ENCODE measurements at regions not wholly inside any gene's neighbourhood (a gene's known extent, or its start where the extent isn't known, plus 50 kb on each side); places are given as distances from the start of the nearest gene placed in this dataset.
"Not testable (repeated sequence)": the region's sequence is repeated elsewhere in the genome, so short reads cannot be mapped to it uniquely, and the experiment has no call there.

DNA sequence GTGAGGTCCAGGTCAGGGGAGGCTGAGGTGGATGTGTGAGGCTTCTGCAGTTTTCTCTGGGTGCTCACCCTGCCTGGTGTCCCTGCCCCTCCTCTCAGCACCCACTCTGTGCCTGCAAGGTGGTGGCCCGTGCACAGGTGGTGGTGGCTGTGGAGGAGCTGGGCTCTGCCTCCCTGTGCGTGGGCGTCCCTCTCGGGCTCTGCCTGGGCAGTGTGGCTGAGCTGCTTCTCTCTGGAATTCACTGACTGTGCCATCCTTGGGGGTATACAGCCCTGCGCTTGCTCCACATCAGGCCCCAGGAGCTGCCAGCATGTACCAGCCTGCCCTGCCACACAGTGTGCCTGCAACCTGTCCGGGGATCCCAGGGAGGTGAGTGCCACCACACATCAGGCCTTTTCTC lies 369.8 kb downstream of the TMEM121 start:
- DNase-seq = not testable (repeated sequence)

DNA sequence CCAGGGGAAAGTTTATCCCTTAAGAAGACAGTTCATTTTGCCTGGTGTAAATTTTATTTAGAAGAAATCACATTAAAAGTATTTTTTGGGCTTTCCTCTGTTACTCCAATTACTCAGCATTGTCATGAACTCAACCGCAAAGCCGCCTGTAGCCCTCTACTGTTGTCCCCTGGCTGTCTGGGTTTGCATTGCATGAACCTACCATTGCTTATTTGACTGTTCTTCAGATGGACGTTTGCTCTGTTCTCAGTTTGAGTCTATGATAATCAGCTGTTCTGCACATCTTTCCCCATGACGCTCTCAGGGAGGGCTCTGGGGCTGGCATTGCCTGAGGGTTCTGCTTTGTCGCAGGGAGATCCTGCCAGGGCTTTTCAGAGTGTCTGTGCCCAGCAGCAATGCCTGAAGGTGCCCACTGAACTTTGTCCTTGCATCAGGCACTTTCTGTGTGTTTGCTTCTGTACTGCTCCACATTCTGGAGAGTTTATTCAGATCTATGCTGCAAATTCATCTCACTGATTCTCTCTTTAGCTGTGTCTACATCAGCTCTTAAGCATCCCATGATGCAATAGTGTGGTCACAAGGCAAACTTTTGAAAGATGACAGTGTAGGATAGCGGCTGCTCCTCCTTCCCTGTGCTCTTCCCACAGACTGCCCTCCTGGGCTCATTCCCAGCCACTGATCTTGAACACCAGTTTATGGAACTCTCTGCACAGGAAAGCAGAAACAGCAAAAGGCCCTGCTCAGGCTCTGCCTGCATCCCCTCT lies 370.8 kb downstream of the TMEM121 start:
- not testable (repeated sequence) for DNase-seq

DNA sequence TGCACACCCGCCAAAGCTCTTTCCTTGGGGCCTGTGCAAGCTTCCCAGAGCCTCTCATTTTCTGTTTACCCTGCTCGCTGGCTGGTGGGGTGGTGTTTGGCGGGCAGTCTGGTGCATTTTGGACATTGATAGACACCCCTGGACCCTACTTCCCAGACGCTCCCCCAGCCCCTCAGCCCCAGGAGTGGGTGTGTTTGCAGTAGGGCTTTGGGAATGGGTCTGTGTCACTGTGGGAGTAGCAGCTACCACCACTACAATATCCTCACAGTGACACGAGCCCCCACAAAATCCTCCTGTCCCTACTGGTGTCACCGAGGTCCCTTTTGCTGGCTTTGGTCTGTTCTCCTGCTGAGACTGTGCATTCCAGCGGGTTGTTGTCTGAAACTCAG lies 371.3 kb downstream of the TMEM121 start:
- no peak for DNase-seq

DNA sequence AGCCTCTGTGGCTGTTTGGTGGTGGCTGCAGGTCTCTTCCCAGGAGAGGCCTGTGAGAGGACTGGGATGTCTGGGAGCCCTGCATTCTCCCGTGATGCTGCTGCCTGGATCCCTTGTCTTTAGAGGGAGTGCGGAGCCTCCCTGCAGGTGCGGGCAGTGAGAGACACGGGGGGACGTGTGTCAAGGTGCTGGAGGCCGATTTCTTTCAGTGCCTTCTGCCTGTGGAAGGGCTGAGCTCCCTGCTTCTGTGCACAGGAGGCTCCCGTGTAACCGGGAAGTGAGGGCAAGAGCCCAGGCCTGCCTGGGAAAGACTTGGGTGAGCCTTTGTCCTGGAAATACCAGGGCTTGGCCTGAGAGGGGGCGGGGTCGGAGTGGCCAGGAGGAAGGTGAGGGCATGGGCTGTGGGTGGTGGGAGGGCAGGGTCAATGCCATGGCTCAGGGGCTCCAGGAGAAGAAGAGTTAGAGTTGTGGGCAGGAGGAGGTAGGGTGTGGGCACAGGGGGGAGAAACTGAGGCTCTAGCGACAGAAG lies 372.2 kb downstream of the TMEM121 start:
- no peak for DNase-seq

DNA sequence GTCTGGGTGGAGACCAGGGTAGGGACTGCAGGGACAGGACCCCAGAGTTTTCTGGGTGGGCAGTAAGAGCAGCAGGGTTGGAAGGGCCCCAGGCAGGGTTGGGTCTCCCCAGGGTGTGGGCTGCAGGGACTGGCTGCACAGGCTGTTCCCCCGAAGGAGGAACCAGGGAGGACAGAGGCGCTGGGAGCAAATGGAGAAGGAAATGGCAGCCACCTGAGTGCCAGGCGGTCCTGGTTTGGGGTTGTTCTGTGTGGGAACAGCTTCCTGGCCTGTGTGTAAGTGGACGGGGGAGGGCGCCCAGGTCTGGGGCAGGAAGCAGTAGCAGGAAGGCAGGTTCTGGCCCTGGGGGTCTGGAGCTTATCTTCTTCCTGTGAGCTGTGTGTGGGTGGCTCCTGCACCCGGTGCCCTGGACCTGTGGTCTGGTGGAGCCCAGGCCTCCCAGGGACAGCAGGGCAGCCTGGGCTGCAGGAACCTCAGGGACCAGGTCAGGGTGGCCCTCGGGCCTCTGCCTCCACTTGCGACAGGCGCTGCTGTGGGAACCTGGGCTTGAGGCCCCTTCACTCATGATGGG lies 372.8 kb downstream of the TMEM121 start:
- no peak for DNase-seq

DNA sequence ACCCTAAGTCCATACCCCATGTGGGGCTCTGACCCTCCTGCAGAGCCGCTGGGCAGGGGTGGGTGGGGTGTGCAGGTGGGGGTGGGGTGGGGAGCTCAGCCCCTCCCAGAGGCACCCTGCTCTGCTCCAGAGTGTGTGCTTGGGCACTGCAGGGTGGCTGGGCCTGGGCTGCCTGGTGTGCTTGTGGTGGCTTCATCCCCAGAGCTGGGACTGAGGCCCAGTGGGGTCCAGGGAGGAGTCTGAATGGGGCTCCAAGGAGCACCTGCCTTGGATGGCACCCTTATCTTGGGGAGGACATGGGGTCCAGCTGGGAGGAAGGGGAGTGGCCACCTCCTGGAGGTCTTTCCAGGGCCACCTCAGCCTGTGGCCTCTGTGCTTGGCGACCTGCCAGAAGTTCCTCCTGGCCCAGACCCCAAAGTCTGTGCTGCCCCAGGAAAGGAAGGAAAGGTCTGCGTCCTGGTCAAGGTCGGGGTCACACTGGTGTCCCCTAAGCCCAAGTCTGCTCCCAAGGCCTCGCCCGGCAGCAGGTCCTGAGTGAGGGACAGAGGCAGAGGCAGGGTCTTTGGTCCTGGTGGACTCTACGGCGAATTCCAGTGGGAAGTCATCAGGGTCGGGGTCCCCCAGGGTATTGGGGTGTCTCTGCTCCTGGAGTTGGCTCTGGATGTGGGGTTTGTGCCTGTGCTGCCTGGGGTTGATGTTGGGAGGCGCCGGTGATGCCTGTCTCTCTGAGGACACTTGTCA lies 373.4 kb downstream of the TMEM121 start:
- DNase-seq = no peak

DNA sequence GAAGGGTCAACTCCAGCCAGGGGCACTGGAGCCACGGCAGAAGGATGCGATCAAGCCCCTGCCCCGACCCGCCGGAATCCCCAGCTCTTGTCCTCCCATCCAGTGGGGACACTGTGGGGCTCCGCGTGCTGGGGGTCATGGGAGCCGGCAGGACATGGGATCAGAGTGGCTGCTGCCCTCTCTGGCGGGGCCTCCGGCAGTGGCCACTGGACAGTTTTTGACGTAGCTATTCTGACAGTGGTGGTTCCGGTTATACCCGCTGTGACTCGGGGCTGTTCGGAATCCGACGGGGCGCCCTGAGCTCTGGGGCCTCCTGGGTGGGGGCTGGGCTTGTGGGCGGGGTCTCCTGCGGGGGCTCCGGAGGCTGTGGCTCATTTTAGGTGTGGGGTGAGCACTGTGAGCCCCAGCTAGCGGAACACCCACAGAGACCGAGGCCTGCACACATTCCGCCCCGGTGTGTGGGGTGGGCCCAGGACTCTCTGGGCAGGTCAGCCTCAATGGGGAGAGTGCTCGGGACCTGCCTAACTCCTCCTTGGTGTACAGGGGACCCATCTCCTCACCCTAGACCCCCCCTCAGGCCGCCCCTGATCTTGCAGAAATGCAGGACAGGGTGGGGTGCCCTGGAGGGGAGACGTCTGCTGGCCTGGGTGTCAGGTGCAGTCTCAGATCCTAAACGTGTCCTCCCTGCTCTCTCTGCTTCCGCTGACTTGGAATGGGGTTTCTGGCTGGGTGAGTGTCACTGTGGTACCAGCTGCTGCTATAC lies 374.2 kb downstream of the TMEM121 start:
- DNase-seq = no peak

DNA sequence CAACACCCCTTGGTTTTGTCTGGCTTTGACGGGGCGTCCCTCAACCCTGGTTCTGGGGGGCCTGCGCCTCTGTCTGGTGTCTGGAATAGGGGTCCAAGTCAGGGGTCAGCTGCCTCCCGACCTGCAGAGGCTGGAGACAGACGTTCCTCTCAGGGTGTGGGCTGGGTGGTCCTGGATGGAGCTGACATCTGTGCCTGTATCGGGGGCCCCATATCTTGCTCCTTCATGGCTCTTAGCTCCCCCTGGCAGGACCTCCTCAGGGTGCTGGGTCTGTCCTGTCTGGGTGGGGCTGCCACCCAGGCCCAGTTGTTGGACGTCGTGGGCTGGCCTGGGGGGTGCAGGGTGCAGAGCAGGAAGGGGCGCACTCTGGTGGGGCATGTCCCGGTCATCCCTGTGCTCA lies 374.8 kb downstream of the TMEM121 start:
- no peak for DNase-seq

DNA sequence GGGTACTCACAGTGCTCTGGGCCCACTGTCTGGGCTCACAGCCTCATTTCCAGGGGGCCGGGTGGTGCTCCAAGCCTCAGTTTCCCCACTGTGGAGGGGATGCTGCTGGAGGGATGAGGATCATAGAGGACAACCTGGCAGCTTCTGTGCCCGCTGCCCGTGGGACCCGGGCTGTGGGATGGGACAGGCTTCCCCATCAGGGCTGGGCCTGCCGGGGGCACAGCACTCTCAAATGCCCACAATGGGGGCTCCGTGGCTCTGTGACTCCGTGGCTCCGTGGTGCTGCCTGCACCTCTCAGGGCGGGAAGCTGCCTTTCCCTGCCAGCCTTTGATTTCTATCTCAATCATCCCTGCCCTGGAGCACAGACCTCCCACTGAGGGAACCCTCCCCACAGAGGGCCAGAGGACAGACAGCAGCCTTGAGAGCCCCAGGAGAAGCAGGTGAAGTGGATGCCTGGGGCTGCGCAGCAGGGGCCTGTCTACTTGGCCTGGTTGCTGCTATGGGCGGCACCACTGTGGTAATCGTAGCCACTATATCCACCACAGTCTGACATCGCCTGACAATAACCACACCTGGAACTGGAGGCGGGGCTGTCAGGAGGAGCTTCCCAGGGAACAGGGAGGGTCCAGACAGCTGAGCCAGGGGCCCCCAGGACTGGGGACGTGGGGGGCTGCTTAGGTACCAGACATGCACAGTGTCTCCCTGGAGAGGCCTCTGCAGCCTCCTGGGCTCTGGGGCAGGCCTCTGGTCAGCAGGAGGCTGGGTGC lies 375.9 kb downstream of the TMEM121 start:
- DNase-seq = no peak

DNA sequence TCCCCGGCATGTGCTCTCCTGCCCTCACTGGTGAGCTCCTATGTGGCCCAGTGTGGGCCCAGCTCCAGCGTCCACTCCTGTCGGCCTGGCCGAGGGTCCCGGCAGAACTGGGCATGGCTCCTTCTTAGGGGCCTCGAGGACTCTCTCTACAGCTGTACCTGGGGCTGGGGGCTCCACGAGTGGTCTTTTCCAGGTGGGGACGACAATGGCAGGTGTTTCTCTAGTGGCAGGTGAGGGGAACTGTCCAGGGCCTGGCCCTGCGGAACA lies 376.4 kb downstream of the TMEM121 start:
- not testable (repeated sequence) for DNase-seq

DNA sequence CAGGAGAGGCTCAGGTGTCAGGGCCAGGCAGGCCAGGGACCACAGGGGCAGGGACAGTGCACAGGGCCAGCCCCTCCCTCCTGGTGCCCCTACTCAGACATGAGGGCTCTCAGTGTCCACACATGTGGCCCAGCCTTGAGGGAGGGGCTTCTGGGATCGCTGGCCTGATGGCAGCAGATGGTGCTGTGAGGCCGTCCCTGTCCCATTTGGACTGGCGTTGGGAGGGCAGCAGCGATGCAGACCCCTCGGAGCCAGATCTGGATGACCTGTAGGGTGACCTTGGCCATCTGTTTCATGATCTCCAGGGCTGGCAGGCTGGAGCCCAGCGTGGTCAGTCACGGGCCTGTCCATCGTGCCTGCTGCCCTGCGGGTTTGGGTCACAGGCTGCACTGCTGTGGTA lies 377.6 kb downstream of the TMEM121 start:
- DNase-seq = no peak

DNA sequence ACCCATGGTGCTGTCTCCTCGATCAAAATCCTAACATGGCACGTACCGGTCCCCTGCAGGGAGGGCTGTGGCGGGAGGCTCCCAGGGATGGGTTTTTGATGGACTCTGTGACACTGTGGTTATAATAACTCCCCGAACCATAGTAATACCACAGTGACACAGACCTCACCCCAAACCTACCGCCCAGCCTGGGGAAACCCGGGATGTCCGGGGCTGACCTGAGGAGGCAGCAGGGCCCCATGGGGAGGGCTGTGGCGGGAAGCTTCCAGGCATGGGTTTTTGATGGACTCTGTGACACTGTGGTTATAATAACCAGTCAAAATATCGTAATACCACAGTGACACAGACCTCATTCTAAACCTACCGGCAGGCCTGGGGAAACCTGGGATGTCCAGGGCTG lies 378.0 kb downstream of the TMEM121 start:
- no peak for DNase-seq

DNA sequence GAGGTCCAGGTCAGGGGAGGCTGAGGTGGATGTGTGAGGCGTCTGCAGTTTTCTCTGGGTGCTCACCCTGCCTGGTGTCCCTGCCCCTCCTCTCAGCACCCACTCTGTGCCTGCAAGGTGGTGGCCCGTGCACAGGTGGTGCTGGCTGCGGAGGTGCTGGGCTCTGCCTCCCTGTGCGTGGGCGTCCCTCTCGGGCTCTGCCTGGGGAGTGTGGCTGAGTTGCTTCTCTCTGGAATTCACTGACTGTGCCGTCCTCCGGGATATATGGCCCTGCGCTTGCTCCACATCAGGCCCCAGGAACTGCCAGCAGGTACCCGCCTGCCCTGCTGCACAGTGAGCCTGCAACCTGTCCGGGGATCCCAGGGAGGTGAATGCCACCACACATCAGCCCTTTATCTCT lies 379.1 kb downstream of the TMEM121 start:
- DNase-seq = no peak

DNA sequence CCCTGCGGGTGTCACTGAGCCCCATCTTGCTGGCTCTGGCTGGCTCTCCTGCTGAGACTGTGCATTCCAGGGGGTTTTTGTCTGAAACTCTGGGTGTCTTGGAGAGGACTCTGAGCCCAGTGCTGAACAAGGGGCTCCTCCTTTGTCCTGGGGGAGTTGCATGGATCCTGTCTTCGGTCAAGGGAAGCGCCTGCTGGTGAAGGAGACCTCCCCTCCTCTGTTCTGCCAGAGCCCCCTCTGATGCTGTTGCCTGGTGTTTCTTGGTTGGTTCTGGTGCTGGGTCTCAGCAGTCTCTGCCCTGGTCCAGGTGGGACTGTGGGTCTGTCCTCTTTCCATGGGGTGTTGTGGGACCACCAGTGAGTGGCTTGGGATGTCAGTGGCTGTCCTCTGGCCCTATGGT lies 380.9 kb downstream of the TMEM121 start:
- no peak for DNase-seq

DNA sequence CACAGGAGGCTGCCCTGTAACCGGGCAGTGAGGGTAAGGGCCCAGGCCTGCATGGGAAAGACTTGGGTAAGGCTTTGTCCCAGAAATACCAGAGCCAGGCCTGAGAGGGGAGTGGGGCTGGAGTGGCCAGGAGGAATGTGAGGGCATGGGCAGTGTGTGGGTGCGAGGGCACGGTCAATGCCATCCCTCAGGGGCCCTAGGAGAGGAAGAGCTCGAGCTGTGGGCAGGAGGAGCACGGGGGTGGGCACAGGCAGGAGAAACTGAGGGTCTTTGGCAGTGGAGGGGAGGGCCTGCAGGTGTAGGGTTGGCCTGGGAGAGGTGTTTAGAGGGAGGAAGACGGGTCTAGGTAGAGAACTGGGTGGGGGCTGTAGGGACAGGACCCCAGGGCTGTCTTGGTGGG lies 381.6 kb downstream of the TMEM121 start:
- DNase-seq = no peak

DNA sequence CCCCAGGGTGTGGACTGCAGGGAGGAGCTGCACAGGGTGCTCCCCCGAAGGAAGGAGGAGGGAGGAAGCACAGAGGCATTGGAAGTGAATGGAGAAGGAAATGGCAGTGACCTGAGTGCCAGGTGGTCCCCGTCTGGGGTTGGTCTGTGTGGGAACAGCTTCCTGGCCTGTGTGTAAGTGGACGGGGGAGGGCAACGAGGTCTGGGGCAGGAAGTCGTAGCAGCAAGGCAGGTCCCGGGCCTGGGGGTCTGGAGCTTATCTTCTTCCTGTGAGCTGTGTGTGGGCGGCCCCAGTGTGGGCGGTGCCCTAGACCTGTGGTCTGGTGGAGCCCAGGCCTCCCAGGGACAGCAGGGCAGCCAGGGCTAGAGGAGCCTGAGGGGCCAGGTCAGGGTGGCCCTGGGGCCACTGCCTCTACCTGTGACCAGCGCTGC lies 382.1 kb downstream of the TMEM121 start:
- DNase-seq = no peak

DNA sequence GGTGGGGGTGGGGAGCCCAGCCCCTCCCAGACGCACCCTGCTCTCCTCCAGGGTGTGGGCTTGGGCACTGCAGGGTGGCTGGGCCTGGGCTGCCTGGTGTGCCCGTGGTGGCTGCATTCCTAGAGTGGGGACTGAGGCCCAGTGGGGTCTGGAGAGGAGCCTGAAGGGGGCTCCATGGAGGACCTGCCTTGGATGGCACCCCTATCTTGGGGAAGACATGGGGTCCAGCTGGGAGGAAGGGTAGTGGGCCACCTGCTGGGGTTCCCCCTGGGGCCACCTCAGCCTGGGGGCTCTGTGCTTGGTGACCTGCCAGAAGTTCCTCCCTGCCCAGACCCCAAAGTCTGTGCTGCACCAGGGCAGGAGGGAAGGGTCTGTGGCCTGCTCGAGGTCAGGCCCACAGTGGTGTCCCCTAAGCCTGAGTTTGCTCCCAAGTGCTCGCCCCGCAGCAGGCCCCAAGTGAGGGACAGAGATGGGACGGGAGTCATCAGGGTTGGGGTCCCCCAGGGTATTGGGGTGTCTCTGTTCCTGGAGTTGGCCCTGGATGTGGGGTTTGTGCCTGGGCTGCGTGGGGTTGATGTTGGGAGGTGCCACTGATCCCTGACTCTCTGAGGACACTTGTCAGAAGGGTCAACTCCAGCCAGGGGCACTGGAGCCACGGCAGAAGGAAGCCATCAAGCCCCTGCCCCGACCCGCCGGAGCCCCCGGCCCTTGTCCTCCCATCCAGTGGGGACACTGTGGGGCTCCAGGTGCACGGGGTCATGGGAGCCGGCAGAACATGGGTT lies 382.9 kb downstream of the TMEM121 start:
- DNase-seq = no peak

DNA sequence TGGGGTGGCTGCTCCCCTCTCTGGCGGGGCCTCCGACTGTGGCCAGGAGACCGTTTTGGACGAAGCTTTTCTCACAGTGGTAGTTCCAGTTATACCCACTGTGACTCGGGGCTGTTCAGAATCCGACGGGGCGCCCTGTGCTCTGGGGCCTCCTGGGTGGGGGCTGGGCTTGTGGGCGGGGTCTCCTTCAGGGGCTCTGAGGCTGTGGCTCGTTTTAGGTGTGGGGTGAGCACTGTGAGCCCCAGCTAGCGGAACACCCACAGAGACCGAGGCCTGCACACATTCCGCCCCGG lies 383.4 kb downstream of the TMEM121 start:
- not testable (repeated sequence) for DNase-seq

DNA sequence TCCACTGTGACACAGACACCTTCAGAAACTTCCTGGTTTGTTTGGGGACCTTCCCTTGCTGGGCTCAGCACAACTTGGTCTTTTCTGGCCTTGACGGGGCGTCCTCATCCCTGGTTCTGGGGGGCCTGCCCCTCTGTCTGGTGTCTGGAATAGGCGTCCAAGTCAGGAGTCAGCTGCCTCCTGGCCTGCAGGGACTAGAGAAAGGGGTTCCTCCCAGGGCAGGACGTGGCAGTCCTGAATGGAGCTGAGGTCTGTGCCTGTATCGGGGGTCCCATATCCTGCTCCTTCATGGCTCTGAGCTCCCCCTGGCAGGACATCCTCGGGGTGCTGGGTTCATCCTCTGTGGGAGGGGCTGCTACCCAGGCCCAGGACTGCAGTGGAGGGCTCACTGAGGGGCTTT lies 384.0 kb downstream of the TMEM121 start:
- no peak for DNase-seq

DNA sequence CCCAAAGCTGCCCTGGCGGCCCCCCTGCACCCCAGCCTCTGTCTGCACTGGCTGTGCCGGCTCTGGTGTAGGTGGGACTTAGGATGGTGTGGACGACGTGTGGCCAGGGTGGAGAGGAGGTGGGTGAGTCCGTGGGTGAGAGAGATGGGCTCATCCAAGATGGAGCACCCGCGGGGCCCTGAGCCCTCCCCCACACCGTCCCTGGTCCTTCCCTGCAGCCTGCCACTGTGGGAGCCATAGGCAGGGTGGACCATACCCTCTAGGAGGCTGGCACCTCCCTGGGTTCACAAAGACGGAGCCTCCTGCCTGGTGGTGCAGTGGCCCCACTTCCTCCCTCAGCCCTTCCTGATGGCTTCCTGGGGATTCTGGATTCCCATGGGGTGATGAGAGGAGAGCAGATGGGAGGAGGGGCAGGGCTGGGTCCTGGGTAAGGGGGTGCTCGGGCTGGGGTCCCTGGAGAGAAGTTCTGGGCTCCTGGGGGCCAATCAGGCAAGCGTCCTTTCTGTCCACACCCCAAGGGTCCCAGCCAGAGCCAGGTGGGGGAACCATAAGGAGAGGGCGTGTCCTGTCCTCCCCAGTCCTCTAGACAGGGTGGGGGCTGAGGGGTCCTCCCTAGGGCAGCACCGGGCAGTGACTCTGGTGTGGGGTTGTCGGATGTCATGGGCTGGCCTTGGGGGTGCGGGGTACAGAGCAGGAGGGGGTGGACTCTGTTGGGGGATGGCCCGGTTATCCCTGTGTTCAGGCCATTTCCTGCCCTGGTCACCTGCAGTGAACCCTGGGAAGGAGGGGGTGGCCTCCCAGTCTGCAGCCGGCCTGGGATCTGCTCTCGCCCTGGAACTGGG lies 384.8 kb downstream of the TMEM121 start:
- DNase-seq = no peak

DNA sequence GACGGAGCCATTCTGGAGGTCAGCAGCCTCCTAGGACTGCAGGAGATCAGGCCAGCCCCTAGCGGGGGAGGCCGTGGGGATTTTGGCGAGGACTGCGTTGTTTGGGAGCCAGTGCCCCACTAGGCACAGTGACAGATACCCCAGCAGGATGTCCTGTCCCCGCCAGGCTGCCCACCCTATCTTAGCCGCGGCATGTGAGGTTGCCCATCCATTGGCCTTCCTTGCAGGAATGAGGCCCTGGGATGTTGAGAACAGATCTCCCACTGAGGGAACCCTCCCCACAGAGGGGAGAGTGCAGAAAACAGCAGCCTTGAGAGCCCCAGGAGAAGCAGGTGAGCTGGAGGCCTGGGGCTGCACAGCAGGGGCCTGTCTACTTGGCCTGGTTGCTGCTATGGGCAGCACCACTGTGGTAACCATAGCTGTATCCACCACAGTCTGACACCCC lies 385.5 kb downstream of the TMEM121 start:
- DNase-seq = not testable (repeated sequence)
